IMR-90 (cell line): ENCODE measurements at regions not wholly inside any gene's neighbourhood (a gene's known extent, or its start where the extent isn't known, plus 50 kb on each side); places are given as distances from the start of the nearest gene placed in this dataset.

Experiments used
- ATAC-seq: fragments of 200-7000 bp; cut with Tn5 transposase; 2 replicates; pipeline ENCODE4 v1.9.1; 2020; ENCODE audit warnings: low read depth, mild to moderate bottlenecking, moderate library complexity
- BruUV-seq: library from RNA; stranded (reverse); fragments of 400-500 nt; replicated peaks from 2 replicates; lab custom pipeline; 2021; lab: Mats Ljungman, UMichigan
- CTCF ChIA-PET: fragments of 300-600 bp; formaldehyde crosslinking; extraction: SDS; loops from one replicate; lab custom pipeline; 2021; ENCODE audit warnings: antibody characterized with exemption; lab: Yijun Ruan, JAX
- POLR2A ChIA-PET: fragments of 300-600 bp; sonication (Branson Sonifier 250); formaldehyde crosslinking; loops from one replicate; lab custom pipeline; 2022; ENCODE audit warnings: antibody characterized with exemption; ENCODE audit not compliant: unreplicated experiment; lab: Charles Lee
- DNase-seq: peaks from one replicate; pipeline ENCODE4 v3.0.0; 2013
- H2AFZ ChIP-seq: replicated peaks from 2 replicates; pipeline ENCODE3; 2013; ENCODE audit warnings: low read length, mild to moderate bottlenecking; ENCODE audit not compliant: poor library complexity
- H2AK5ac ChIP-seq: 2 replicates; pipeline ENCODE4 v1.6.1; 2013; ENCODE audit warnings: low read depth, low read length, inconsistent platforms
- H2AK9ac ChIP-seq: replicated peaks from 2 replicates; pipeline ENCODE3; 2013; ENCODE audit warnings: mild to moderate bottlenecking, low read depth, low read length, moderate library complexity; ENCODE audit not compliant: poor library complexity
- H2BK120ac ChIP-seq: 2 replicates; pipeline ENCODE4 v1.6.1; 2013; ENCODE audit warnings: low read depth, low read length, inconsistent platforms
- H2BK15ac ChIP-seq: 3 replicates; pipeline ENCODE4 v1.6.1; 2013; ENCODE audit warnings: low read depth, low read length, inconsistent platforms
- H2BK20ac ChIP-seq: 2 replicates; pipeline ENCODE4 v1.6.1; 2013; ENCODE audit warnings: low read depth, mild to moderate bottlenecking, inconsistent platforms, low read length, moderate library complexity
- H2BK5ac ChIP-seq: 2 replicates; pipeline ENCODE4 v1.6.1; 2013; ENCODE audit warnings: mild to moderate bottlenecking, low read depth, low read length, inconsistent platforms; ENCODE audit not compliant: poor library complexity, severe bottlenecking
- H3K14ac ChIP-seq: replicated peaks from 2 replicates; pipeline ENCODE4 v1.6.1; 2013; ENCODE audit warnings: low read depth, low read length, inconsistent platforms
- H3K18ac ChIP-seq: 2 replicates; pipeline ENCODE4 v1.6.1; 2013; ENCODE audit warnings: low read depth, low read length, control low read depth
- H3K23ac ChIP-seq: 2 replicates; pipeline ENCODE4 v1.6.1; 2013; ENCODE audit warnings: low read depth, low read length, inconsistent platforms
- H3K27ac ChIP-seq: 2 replicates; pipeline ENCODE4 v1.5.1; 2013; ENCODE audit warnings: mild to moderate bottlenecking, control low read depth, low read length; ENCODE audit not compliant: insufficient read depth
- H3K27me3 ChIP-seq: 2 replicates; pipeline ENCODE4 v1.6.1; 2013; ENCODE audit warnings: low read length; ENCODE audit not compliant: control insufficient read depth, insufficient read depth
- H3K36me3 ChIP-seq: 2 replicates; pipeline ENCODE4 v1.6.1; 2013; ENCODE audit warnings: low read length, mixed read lengths; ENCODE audit not compliant: control insufficient read depth, insufficient read depth
- H3K4ac ChIP-seq: 2 replicates; pipeline ENCODE4 v1.6.1; 2013; ENCODE audit warnings: low read depth, low read length, inconsistent platforms
- H3K4me1 ChIP-seq: 2 replicates; pipeline ENCODE4 v1.6.1; 2013; ENCODE audit warnings: low read length, mixed read lengths; ENCODE audit not compliant: control insufficient read depth, insufficient read depth
- H3K4me2 ChIP-seq: 2 replicates; pipeline ENCODE4 v1.6.1; 2013; ENCODE audit warnings: low read depth, mild to moderate bottlenecking, control low read depth, low read length, moderate library complexity
- H3K4me3 ChIP-seq: 2 replicates; pipeline ENCODE4 v1.5.1; 2013; ENCODE audit warnings: low read depth, mild to moderate bottlenecking, control low read depth, low read length, moderate library complexity; ENCODE audit not compliant: insufficient read depth
- H3K56ac ChIP-seq: 2 replicates; pipeline ENCODE4 v1.6.1; 2013; ENCODE audit warnings: low read length, inconsistent platforms; ENCODE audit not compliant: insufficient read depth; ENCODE audit errors: extremely low read depth
- H3K79me1 ChIP-seq, 2 experiments: 2 replicates each; pipeline ENCODE4 v1.6.1; 2013; ENCODE audit warnings: low read length in 2 of 2, inconsistent platforms in 1 of 2, low read depth in 1 of 2
- H3K9ac ChIP-seq: 2 replicates; pipeline ENCODE4 v1.6.1; 2013; ENCODE audit warnings: low read depth, low read length, control low read depth
- H3K9me1 ChIP-seq: 2 replicates; pipeline ENCODE4 v1.6.1; 2013; ENCODE audit warnings: low read length, inconsistent platforms; ENCODE audit not compliant: insufficient read depth
- H3K9me3 ChIP-seq: 2 replicates; pipeline ENCODE4 v1.6.1; 2013; ENCODE audit warnings: low read length; ENCODE audit not compliant: control insufficient read depth, insufficient read depth
- H4K20me1 ChIP-seq: 2 replicates; pipeline ENCODE4 v1.6.1; 2013; ENCODE audit warnings: low read length, inconsistent platforms; ENCODE audit not compliant: insufficient read depth
- H4K5ac ChIP-seq: 2 replicates; pipeline ENCODE4 v1.6.1; 2013; ENCODE audit warnings: mild to moderate bottlenecking, low read depth, low read length, control low read depth
- H4K8ac ChIP-seq, 2 experiments: 2 replicates each; pipeline ENCODE4 v1.6.1; 2013; ENCODE audit warnings: low read depth in 2 of 2, low read length in 2 of 2, control low read depth in 1 of 2, inconsistent platforms in 1 of 2
- H4K91ac ChIP-seq: 2 replicates; pipeline ENCODE4 v1.6.1; 2013; ENCODE audit warnings: low read depth, low read length, inconsistent platforms; ENCODE audit not compliant: insufficient read depth
- ELK1 ChIP-seq: fragments of 150-350 bp; IDR thresholded peaks from 2 replicates; pipeline ENCODE4 v1.6.1; 2016; ENCODE audit warnings: low read depth, mild to moderate bottlenecking, low read length, moderate library complexity, borderline replicate concordance
- FOS ChIP-seq: fragments of 150-350 bp; IDR thresholded peaks from 2 replicates; pipeline ENCODE4 v1.6.1; 2016; ENCODE audit warnings: low read depth, low read length
- MAFK ChIP-seq: IDR thresholded peaks from 2 replicates; pipeline ENCODE4 v1.6.1; 2012; ENCODE audit warnings: low read depth, low read length, improper control_type of control experiment
- POLR2A ChIP-seq: IDR thresholded peaks from 2 replicates; pipeline ENCODE4 v1.6.1; 2012; ENCODE audit warnings: mild to moderate bottlenecking, low read depth, low read length
- dilution Hi-C: fragments of 300-500 bp; cut with HindIII; formaldehyde crosslinking; loops from one replicate; pipeline ENCODE4 v1.14.3; 2018; ENCODE audit warnings: low sequenced_read_pairs; ENCODE audit not compliant: unreplicated experiment
- in situ Hi-C: fragments of 300-500 bp; cut with MboI; formaldehyde crosslinking; loops from 3 replicates; pipeline ENCODE4 v1.14.3; 2019; ENCODE audit warnings: low sequenced_read_pairs, inconsistent platforms, mixed read lengths
- intact Hi-C: fragments of 100-400 bp; cut with micrococcal nuclease; formaldehyde crosslinking; loops from 2 replicates; pipeline ENCODE4 v1.10.0; 2022

- Histone ChIP-seq H3K18ac (no peak overlapping the region), H3K79me1 (no peaks in the 10 kb centered on the region), H2BK15ac (no peak overlapping the region), H4K20me1 (no peaks in the 10 kb centered on the region), H4K5ac (no peak overlapping the region), H3K36me3 (no peaks in the 10 kb centered on the region), H3K9me1 (no peaks in the 10 kb centered on the region), H3K9me3 (no peaks in the 10 kb centered on the region), H4K8ac (no peak overlapping the region), H2AFZ (no peak overlapping the region), H2BK120ac (no peak overlapping the region), H3K23ac (no peak overlapping the region), H3K56ac (no peak overlapping the region), H4K91ac (no peak overlapping the region), H3K27me3 (no peaks in the 10 kb centered on the region), H2AK9ac (no peak overlapping the region), H3K4me3 (no peak overlapping the region), H3K27ac (no peak overlapping the region), H2BK5ac (no peak overlapping the region), H3K4me1 (peaks cover 1% of the 10 kb centered on the region; the same call in 1 of the 2 replicates), H2AK5ac (no peak overlapping the region), H2BK20ac (no peak overlapping the region), H3K4me2 (no peak overlapping the region), H3K4ac (no peak overlapping the region), H3K14ac (no peak overlapping the region), H3K9ac (no peak overlapping the region)
- DNase-seq (no peak), ATAC-seq (no peak)
- in situ Hi-C loops = no loop called here
- no TSS peak for BruUV-seq
- intact Hi-C loops = no loop called here
- dilution Hi-C loops = no loop called here
- ChIA-PET CTCF (interaction anchor here (0.7 kb wide), 1 partner anchor 694 kb away, joined by 3 read pairs; no protein-coding TSS in a partner anchor), POLR2A (no interaction called here)
- TF ChIP-seq POLR2A = no peak
- TF ChIP-seq ELK1 = no peak
- TF ChIP-seq MAFK = no peak
- TF ChIP-seq FOS = no peak
Observed at GRCh38 chr4:30973993-30974392, 253.8 kb downstream of the PCDH7 start.
